ENCODE measurements at regions not wholly inside any gene's neighbourhood (a gene's known extent, or its start where the extent isn't known, plus 50 kb on each side); places are given as distances from the start of the nearest gene placed in this dataset.

GRCh38 chr7:27299861-27300260 is 57.3 kb downstream of the EVX1 start:
- no peak for DNase-seq

DNA sequence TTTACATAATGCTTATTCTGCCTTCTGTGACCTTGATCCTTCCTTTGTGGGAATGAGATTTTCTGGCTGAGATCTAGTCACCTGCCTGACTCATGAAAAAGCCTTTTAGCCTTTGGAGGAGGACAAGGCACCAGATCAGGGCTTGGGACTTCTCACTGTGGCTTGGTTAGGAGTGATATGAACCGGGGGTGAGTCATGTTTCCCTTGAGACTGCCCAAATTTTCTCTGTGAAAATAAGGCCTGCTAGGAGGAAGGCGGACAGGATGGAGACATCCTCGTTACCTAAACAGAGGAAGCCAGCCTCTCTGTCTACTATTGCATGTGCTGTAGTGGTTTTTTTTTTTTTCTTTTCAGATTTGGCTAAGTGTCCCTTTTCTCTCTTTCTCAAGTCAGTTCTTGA is 57.8 kb downstream of the EVX1 start:
- no peak for DNase-seq

GRCh38 chr7:27302590-27302989 is 60.0 kb downstream of the EVX1 start:
- DNase-seq, result no peak

- no peak for DNase-seq
Measured at GRCh38 chr7:27303026-27303425, 60.4 kb downstream of the EVX1 start.

GRCh38 chr7:27305854-27306253 is 63.3 kb downstream of the EVX1 start:
- DNase-seq, result no peak

DNA sequence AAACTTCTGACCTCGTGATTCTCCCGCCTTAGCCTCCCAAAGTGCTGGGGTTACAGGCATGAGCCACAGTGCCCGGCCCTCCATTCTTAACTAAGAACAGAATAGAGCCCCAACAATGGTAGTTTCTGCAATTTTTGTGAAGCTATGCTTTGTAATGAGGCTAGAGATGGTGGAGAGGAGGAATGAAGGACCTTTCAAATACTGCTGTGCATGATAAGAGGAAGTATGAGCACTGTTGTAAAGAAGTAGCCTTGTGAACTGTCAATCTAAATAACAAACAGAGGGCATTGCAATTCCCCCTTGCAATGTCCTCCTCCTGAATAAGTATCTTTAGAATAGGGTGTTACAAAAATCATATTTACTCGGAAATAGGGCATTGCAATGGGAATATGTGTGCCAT is 70.2 kb downstream of the EVX1 start:
- no peak for DNase-seq

DNA sequence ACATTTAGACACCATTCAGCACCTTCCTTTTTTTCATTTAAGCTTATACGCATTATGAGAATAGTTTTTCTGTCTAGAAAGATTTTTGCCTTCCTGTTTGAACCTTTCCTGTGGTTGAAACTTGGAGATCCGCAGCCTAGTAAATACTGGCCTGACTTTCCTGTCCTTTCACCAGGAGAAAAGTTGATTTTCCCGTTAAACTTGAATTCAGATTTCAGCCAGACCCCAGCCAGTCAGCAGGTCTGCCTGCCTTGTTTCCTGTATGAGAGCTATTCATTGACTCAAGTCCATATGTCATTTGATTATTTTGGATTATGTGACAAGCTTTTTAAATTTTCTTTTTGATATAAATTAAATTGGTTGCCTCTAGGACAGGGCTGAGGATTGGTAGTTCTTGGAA is 71.5 kb downstream of the EVX1 start:
- DNase-seq, result no peak

DNA sequence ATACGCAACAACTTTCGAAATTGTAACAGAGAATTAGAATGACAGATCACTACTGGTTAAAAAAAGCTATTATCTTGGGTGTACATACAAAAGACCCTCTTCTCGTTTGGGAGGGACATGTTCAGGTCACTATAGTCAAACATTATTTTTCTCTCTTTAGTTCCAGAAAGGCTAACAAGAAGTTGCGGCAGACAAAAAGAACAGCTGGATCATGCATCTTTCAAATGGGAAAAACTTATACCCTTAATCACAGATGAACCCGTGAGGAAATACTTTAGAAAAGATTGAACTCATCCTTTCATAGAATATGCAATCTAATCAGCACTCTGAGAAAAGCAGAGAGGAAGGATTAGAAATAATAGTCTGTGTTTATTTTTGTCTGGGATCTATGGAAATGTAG is 72.5 kb downstream of the EVX1 start:
- DNase-seq, result no peak

DNA sequence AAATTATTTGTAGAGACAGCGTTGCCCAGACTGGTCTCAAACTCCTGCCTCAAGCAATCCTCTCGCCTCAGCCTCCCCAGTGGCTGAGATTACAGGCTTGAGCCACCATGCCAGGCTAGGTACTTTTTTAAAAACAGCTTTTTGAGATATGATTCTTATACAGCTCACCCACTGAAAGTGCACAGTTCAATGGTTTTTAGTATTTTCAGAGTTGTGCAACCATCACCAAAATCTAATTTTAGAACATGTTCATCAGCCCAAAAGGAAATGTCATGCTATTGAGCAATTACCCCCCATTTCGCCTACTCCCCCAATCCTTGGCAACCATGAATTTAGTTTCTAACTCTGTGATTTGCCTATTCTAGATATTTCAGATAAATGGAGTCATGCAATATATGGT is 73.7 kb downstream of the EVX1 start:
- DNase-seq, result no peak

DNA sequence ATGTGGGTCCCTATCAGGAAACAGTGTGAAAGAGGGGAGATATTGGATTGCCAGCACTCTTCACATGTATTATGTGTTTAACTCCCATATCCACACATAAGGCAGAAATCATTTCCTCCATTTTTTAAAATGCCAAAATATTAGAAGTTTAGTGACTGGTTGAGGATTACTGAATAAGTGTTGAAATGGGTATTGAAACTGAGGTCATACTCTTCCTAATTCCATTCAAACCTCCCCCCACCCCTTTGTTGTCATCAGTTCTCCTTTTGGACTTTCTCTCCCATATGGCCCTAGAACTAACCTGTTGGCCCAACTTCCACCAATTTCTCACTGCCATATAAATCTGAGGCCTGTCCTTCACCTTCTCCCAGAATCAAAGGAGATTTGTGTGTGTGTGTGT is 81.6 kb downstream of the EVX1 start:
- DNase-seq, result no peak

GRCh38 chr7:27329909-27330308 is 87.3 kb downstream of the EVX1 start:
- DNase-seq, result no peak

DNA sequence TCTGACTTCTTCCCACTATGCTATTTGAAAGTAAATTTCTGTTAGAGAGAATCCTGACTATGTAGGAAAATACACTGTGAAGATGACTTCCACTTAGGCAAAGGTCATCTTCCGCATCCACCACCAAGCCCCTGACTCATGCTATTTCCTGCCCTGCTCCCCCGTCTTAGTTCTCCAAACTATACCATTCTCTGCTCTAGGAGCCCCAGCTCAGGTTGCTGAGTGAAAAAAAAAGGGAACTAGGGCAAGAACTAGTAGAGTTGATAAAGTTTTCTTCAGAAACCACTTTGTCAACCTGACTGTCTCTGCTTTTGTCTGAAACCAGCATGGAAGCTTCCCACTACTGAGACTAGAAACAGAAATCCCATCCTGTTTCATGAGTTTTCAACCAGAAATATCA is 96.9 kb downstream of the EVX1 start:
- DNase-seq, result peak in 1 of 14 donors; percentile 2

DNA sequence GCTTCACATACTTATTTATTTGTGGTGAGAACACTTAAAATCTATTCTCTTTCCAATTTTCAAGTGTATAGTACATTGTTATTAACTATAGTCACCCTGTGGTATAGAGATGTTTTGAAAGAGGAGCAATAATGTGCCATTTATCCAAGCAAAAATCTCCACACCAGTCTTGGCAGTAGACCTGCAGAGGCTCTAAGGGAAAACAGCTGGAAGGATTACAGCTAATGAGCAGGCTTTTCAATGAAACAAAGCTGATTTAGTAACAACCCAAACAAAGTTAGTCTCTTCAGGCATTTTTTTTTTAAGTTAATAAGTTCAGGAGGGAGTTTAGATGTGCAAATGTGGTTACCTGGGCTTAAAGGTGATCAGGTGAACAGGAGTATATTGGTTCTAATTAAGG is 101.9 kb downstream of the EVX1 start:
- DNase-seq, result no peak

DNA sequence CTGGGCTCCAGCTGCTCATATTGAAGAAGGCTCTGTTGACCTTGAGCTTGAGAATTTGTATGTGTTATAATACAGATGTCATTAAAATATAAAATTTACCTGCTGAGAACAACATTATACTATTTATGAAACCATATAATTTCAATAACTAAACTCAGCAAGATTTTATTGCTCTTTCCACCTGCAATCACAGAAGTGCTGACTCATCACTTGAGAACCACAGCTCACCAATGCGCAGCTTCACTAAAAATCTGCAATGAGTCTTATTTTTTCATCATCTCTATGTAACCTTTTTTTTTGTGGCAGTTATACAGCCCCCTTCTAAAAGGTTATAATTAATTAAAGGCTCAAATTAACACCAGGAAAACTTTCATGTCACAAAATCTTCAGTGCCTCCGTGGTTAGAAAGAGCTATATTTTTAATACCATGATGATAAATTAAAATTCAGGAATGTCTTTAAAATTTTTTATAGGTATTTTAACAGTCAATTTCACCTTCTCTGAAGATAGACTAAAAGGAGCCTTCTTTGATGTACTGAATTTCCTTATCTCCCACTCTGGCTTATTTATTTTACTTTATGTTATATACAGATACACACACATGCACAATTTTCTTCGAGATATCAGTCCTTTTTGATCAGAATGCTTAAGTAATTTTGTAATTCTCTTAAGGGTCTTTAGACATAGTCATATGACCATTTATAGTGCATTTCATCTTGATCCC is 102.7 kb downstream of the EVX1 start:
- no peak for DNase-seq

- no peak for DNase-seq
Measured at GRCh38 chr7:27345997-27346396, 103.4 kb downstream of the EVX1 start.

DNA sequence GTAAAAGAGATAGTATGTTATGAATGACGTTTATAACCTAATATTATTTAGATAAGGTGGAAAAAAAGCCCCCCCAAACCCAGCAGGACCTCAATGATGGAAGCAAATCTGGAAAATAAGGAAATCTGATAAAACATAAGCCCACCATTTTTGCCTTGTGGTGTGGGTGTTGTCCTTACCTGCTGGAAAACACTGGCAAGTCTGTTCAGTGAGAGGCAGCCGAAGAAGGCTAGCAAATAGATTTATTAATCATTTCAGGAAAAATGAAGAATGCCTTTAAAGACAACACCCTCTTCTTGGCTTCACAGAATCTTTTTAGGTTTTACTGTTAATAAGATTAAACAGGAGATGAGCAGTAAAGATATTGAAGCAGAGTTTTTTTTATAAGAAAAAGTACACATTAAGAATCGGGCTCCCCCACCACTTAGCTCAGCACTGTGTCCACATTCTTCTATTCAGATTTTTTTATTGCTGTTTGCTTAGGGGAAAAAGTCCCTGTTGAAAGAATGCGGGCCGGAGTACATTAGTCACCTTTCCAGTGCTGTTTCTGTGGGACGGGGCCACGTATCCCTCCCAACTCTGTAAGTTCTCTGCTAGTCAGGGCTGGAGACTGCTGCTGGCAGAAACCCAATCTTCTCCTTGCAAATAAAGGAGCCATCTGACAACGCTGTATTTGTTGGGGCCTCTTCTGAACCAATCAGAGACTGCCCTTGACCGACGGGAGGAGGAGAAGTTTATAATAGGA is 104.1 kb downstream of the EVX1 start:
- DNase-seq, result peak in 1 of 14 donors; percentile 10

GRCh38 chr7:27347276-27347640 is 104.7 kb downstream of the EVX1 start:
- DNase-seq, result no peak

- DNase-seq, result no peak
Measured at GRCh38 chr7:27349621-27350020, 107.0 kb downstream of the EVX1 start.

- DNase-seq, result no peak
Measured at GRCh38 chr7:27351137-27351536, 108.5 kb downstream of the EVX1 start.

DNA sequence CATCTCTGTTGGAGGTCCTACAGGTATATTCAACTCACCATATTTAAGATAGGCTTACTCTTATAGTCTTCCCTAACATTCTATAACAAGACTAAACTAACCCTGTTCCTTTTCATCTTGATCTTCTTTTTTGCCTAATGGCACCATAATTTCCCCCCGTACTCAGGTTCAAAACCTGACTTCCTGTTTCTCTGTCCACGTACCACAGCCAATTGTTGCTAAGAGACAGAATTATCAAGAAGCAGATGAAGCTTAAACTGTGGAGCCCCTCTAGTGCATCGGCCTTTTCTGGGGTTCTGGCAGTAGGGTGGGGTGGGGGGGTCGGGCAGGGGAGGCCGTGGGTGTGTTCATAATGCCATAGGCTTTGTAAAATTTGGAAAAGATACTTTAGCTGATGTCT is 109.2 kb downstream of the EVX1 start:
- no peak for DNase-seq

- DNase-seq, result no peak
Measured at GRCh38 chr7:27359181-27360125, 116.9 kb downstream of the EVX1 start.

DNA sequence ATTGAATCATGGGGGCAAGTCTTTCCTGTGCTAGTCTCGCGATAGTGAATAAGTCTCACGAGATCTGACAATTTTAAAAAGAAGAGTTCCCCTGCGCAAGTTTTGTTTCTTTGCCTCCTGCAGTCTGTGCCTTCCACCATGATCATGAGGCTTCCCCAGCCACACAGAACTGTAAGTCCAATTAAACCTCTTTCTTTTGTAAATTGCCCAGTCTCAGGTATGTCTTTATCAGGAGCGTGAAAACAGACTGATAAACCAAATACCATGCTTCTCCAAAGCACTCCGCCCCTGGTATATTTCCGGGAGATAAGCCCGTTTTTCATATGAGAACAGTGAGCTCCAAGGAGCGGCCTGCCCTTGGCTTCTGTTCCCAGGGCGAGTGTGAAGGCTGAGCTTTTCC is 118.9 kb downstream of the EVX1 start:
- no peak for DNase-seq

- no peak for DNase-seq
Measured at GRCh38 chr7:27362026-27362425, 119.4 kb downstream of the EVX1 start.
